Heart right ventricle (tissue), 16 donors: ENCODE measurements at regions not wholly inside any gene's neighbourhood (a gene's known extent, or its start where the extent isn't known, plus 50 kb on each side); places are given as distances from the start of the nearest gene placed in this dataset.

ENCODE experiments used
- ATAC-seq, 8 donors: fragments of 200-7000 bp; cut with Tn5 transposase; one replicate each; pipeline ENCODE4 v1.9.1; 2020; ENCODE audit warnings: mild to moderate bottlenecking in 8 of 8, moderate library complexity in 8 of 8, moderate number of reproducible peaks in 1 of 8
- DNase-seq, 2 donors: peaks; one replicate each; pipeline ENCODE4 v3.0.0-alpha.2; 2020
- H3K27ac ChIP-seq, 10 donors: fragments of 200-600 bp; sonication (generic) in 2 of 10; one replicate each; pipeline versions ENCODE4 v1.5.0 to v1.8.0; 2020 to 2022; ENCODE audit warnings: mild to moderate bottlenecking in 3 of 10
- H3K27me3 ChIP-seq, 7 donors: fragments of 200-600 bp; one replicate each; pipeline ENCODE4 v1.8.0; 2021 to 2022; ENCODE audit warnings: mild to moderate bottlenecking in 2 of 7
- H3K36me3 ChIP-seq, 9 donors: fragments of 200-600 bp; sonication (generic) in 1 of 9; one replicate each; pipeline versions ENCODE4 v1.5.0 to v1.8.0; 2020 to 2022; ENCODE audit warnings: mild to moderate bottlenecking in 2 of 9
- H3K4me1 ChIP-seq, 9 donors: fragments of 200-600 bp; sonication (generic) in 1 of 9; one replicate each; pipeline versions ENCODE4 v1.5.0 to v1.8.0; 2020 to 2022; ENCODE audit warnings: mild to moderate bottlenecking in 4 of 9
- H3K4me3 ChIP-seq, 10 donors: fragments of 200-600 bp; sonication (generic) in 2 of 10; one replicate each; pipeline versions ENCODE4 v1.5.0 to v1.8.0; 2020 to 2022; ENCODE audit warnings: mild to moderate bottlenecking in 7 of 10, moderate library complexity in 2 of 10
- H3K9me3 ChIP-seq, 11 donors: fragments of 200-600 bp in 10 of 11; sonication (generic) in 2 of 11; one replicate each; pipeline versions ENCODE4 v1.5.0 to v1.8.0; 2013 to 2022; ENCODE audit warnings: mild to moderate bottlenecking in 2 of 11, control low read depth in 1 of 11, moderate library complexity in 1 of 11
- WGBS, 2 donors: extraction: QIAGEN DNeasy Blood & Tissue Kit; methylation state at CpG; one replicate each; pipeline ENCODE4 v1.1.7; 2013; ENCODE audit warnings: inconsistent platforms in 1 of 2; 5-methylcytosine and 5-hydroxymethylcytosine counted together
- intact Hi-C, 10 donors: fragments of 100-400 bp; cut with DNase I; formaldehyde crosslinking; loops; one replicate each; pipeline versions ENCODE4 v1.11.1 to v1.14.2; 2022
- TF ChIP-seq, protein P1 (sequence below), 9 donors: fragments of 200-600 bp; sonication (generic) in 2 of 9; IDR thresholded peaks; one replicate each; pipeline versions ENCODE4 v1.5.0 to v1.8.0; 2021 to 2022; ENCODE audit warnings: antibody characterized with exemption in 9 of 9, mild to moderate bottlenecking in 5 of 9, moderate library complexity in 1 of 9
- donor health status: Arrhythmogenic right ventricular cardiomyopathy.
- donor health status: ischemic (EF 13 %, LVEDD 7.1; RV severe dilation, severe dysfunction).
- donor health status: healthy with polysubstance abuse.
- donor health status: DM: no; HTN: yes; CAD: no.
- donor health status: DM: no; HTN: no; CAD: no.
- donor health status: ischemic (EF 25% LVEDD 6.9; RV normal size, moderate dysfunction).
- donor health status: ischemic (EF 25% LVEDD 5.7; RV mildly dilated, moderate dysfunction).
- donor health status: healthy.
- donor health status: DM: yes; HTN: yes; CAD: no.
- donor health status: Ischemic cardiomyopathy.
- donor health status: ischemic (EF 35%, LVEDD 5.7; RV mildly dilated, moderate dysfunction).
- donor health status: nonischemic (EF 11% LVEDD 7.7; RV severe dilation, severe dysfunction).
- donor health status: DM: yes; HTN: yes; CAD: no.
- donor health status: PGD.
- donor health status: ischemic (EF 29% LVEDD 5.4; RV normal size, mild dysfunction).
- donor health status: nonischemic (EF 23%, LVEDD 6.1; RV moderate dilation, normal function).

DNA sequence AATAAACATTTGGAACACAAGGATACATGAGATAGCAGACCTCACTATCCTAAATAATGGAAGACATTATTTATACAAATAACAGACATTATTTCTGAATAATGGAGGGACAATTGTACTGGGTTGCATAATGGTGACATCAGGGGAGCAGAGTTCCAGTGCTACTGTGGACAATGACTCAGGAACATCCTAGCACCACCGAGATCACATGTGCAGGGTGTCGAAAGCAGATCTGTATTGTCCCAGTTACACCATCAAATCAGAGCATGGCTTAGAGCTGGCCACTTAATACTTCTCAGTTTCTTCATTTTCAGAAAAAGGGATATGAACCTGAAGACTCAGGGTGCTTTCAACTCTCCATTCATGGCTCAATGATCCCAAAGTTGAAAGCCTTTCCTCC lies 249.1 kb upstream of the RBMS1 start:
- 87 to 88% methylated on average over 2 of the region's 2 CpGs for WGBS, 2 donors
- DNase-seq: no peak
- peaks cover 0 to 3% (median 0%) of the 10 kb centered on the region in 9 donors for H3K4me1 ChIP-seq
- H3K36me3 ChIP-seq: no peaks in the 10 kb centered on the region
- no peak overlapping the region for H3K27ac ChIP-seq
- TF ChIP-seq, protein P1, sequence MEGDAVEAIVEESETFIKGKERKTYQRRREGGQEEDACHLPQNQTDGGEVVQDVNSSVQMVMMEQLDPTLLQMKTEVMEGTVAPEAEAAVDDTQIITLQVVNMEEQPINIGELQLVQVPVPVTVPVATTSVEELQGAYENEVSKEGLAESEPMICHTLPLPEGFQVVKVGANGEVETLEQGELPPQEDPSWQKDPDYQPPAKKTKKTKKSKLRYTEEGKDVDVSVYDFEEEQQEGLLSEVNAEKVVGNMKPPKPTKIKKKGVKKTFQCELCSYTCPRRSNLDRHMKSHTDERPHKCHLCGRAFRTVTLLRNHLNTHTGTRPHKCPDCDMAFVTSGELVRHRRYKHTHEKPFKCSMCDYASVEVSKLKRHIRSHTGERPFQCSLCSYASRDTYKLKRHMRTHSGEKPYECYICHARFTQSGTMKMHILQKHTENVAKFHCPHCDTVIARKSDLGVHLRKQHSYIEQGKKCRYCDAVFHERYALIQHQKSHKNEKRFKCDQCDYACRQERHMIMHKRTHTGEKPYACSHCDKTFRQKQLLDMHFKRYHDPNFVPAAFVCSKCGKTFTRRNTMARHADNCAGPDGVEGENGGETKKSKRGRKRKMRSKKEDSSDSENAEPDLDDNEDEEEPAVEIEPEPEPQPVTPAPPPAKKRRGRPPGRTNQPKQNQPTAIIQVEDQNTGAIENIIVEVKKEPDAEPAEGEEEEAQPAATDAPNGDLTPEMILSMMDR (IDR thresholded peaks at IDR 0.05): no peak
- H3K9me3 ChIP-seq: no peaks in the 10 kb centered on the region
- H3K27me3 ChIP-seq: no peaks in the 10 kb centered on the region
- ATAC-seq: peak in 1 of 8 donors; percentile 61
- no peak overlapping the region for H3K4me3 ChIP-seq
- intact Hi-C loops: no loop called here

DNA sequence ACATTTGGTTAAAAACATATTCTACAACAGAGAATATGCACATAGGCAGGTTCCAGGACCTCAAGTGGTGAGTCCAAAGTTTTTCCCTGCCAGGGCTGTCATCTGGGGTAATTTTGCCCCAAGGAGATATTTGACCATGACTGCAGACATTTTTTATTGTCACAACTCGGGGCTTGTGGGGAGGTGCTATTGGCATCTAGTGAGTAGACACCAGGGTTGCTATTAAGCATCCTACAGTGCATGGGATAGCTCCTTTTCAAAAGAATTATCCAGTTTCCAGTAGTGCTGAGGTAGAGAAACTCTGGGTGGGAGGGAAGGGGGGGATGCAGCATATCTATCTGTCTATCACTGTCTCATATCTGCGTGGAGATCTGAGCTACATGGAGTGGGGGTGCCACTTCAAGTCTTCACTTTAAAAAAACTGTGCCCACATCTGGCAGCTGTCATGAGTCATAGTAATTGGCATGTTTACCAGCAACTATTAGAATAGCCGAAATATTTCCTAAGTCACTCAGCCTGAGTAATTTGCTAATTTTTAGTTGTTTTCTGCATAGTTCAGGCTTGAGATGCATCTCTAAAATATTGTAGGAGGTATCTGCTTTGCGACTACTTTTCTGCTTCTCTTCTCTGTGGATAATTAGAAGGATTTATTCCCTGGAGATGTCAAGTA lies 254.0 kb upstream of the RBMS1 start:
- Histone ChIP-seq H3K27me3 (no peaks in the 10 kb centered on the region), H3K4me3 (no peak overlapping the region), H3K4me1 (no peaks in the 10 kb centered on the region), H3K36me3 (no peaks in the 10 kb centered on the region), H3K27ac (no peak overlapping the region), H3K9me3 (no peaks in the 10 kb centered on the region)
- TF ChIP-seq, protein P1 (IDR thresholded peaks at IDR 0.05): no peak
- DNase-seq: no peak
- ATAC-seq: no peak
- intact Hi-C loops: no loop called here
- 79 to 81% methylated on average over 4 of the region's 4 CpGs for WGBS, 2 donors

DNA sequence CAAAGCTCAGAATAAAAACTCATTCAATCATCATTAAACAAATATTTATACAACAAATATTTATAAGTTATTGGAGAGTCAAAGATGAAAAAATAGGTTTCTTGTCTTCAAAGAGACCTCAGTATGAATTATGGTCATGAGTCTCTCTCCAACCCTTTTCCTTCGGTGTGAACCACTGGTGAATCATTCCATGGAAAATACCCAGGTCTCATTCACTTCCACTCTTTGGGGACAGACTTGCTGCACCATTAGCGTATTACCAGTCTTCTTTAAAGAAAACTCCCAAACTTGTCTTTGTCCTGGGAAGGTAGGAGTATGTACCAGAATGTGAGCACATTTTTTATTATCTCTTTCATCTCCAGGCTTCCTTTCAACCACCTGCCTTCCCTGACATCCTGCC lies 257.4 kb upstream of the RBMS1 start:
- Histone ChIP-seq H3K27me3 (no peaks in the 10 kb centered on the region), H3K4me1 (no peaks in the 10 kb centered on the region), H3K27ac (no peak overlapping the region), H3K4me3 (no peak overlapping the region), H3K9me3 (peaks cover 0 to 25% (median 16%) of the 10 kb centered on the region in 11 donors), H3K36me3 (no peaks in the 10 kb centered on the region)
- intact Hi-C loops: no loop called here
- DNase-seq (no peak), ATAC-seq (no peak)
- 76 to 88% methylated on average over 2 of the region's 2 CpGs for WGBS, 2 donors
- TF ChIP-seq, protein P1 (IDR thresholded peaks at IDR 0.05): no peak

DNA sequence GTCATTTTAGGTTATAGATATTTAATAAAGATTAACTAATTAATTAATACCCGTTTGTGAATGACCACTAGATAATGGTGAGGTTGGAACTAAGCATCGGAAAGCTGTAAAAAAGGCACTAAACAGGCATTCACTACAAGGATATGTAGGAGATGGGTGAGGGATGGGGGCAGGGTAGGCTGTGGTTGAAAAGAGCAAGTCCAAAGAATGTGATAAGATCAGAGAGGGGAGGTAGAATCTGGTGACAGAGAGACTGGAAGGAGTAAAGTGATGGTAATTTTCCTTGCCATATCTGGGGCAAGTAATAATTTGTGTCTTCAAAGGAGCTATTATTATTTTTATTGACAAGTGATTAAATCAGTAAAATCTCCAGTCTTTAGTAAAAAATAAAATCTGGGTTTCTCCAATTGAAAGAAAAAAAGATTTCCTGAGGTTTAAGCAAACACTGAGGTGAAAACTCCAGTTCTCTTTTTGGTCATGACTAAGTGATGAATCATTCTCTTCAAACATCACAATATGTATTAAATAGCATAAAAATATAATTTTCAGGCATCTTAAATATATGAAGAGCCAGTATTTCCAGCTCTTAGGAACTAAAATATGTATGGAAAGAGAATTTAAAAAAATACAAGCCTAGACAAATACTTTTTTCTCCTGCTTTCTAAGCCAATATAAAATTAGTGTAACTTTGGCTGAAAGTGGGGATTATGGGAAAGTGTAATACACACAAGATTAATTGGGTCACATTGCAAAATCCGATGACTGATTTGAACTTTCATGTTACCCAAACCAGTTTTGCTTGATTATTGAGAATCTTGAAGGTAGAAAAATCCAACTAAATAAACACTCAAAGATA lies 259.1 kb upstream of the RBMS1 start:
- intact Hi-C loops: no loop called here
- DNase-seq: no peak
- ATAC-seq: no peak
- no peaks in the 10 kb centered on the region for H3K36me3 ChIP-seq
- H3K27ac ChIP-seq: no peak overlapping the region
- H3K9me3 ChIP-seq: peaks cover 0 to 25% (median 16%) of the 10 kb centered on the region in 11 donors
- no peak overlapping the region for H3K4me3 ChIP-seq
- TF ChIP-seq, protein P1 (IDR thresholded peaks at IDR 0.05): no peak
- WGBS, 2 donors: 79 to 81% methylated on average over 3 of the region's 3 CpGs
- no peaks in the 10 kb centered on the region for H3K4me1 ChIP-seq
- no peaks in the 10 kb centered on the region for H3K27me3 ChIP-seq
